ENCODE measurements at regions not wholly inside any gene's neighbourhood (a gene's known extent, or its start where the extent isn't known, plus 50 kb on each side); places are given as distances from the start of the nearest gene placed in this dataset.

- in situ Hi-C loops (cut with MboI): no loop called here
These were observed 92.5 kb downstream of the ATPSCKMT start for GRCh38 chr5:10157085-10157669.

GRCh38 chr5:10155897-10156667 is 93.6 kb downstream of the ATPSCKMT start:
- Histone ChIP-seq H2AFZ (no peak overlapping the region), H3K4me2 (ENCODE audit: unreplicated experiment) (no peak overlapping the region), H3K9me2 (ENCODE audit: insufficient read depth) (no peaks in the 10 kb centered on the region), H3K9me3 (ENCODE audit: low read depth) (no peaks in the 10 kb centered on the region), H3K4me3 (no peak overlapping the region), H3K36me3 (ENCODE audit: low read depth) (no peaks in the 10 kb centered on the region), H3K27ac (no peak overlapping the region), H3K79me2 (ENCODE audit: insufficient read depth) (no peaks in the 10 kb centered on the region), H3F3A (ENCODE audit: insufficient read depth) (no peaks in the 10 kb centered on the region), H3K9ac (no peak overlapping the region), H3K4me1 (ENCODE audit: insufficient read depth) (no peaks in the 10 kb centered on the region), H3K27me3 (replicated peaks; ENCODE audit: insufficient read depth) (peaks cover 4% of the 10 kb centered on the region; the same call in 1 of the 2 replicates), H4K20me1 (ENCODE audit: insufficient read depth) (no peaks in the 10 kb centered on the region)
- WGBS, 2 experiments (ENCODE audit: low coverage in 1 of 2, low lambda C conversion rate in 2 of 2, missing lambda C conversion rate in 2 of 2): 62% methylated on average over 3 of the region's 3 CpGs
- TF ChIP-seq EZH2phosphoT487 (IDR thresholded peaks at IDR 0.05; ENCODE audit: insufficient read depth, low read depth) (no peak), EZH2 (IDR thresholded peaks at IDR 0.05; ENCODE audit: insufficient read depth, poor library complexity, severe bottlenecking) (no peak)
- in situ Hi-C loops (cut with MboI): no loop called here
- no peak for DNase-seq

More at GRCh38 chr5:10157085-10157669, 92.5 kb downstream of the ATPSCKMT start:
- Histone ChIP-seq H3K27ac (no peak overlapping the region), H3K4me2 (ENCODE audit: unreplicated experiment) (no peak overlapping the region), H3K9me3 (ENCODE audit: low read depth) (no peaks in the 10 kb centered on the region), H2AFZ (no peak overlapping the region), H3K9ac (no peak overlapping the region), H4K20me1 (ENCODE audit: insufficient read depth) (no peaks in the 10 kb centered on the region), H3K36me3 (ENCODE audit: low read depth) (no peaks in the 10 kb centered on the region), H3F3A (ENCODE audit: insufficient read depth) (no peaks in the 10 kb centered on the region), H3K27me3 (replicated peaks; ENCODE audit: insufficient read depth) (peaks cover 9% of the 10 kb centered on the region; the same call in 1 of the 2 replicates), H3K4me1 (ENCODE audit: insufficient read depth) (no peaks in the 10 kb centered on the region), H3K79me2 (ENCODE audit: insufficient read depth) (no peaks in the 10 kb centered on the region), H3K4me3 (no peak overlapping the region), H3K9me2 (ENCODE audit: insufficient read depth) (no peaks in the 10 kb centered on the region)
- TF ChIP-seq EZH2phosphoT487 (IDR thresholded peaks at IDR 0.05; ENCODE audit: insufficient read depth, low read depth): no peak
- TF ChIP-seq EZH2 (IDR thresholded peaks at IDR 0.05; ENCODE audit: insufficient read depth, poor library complexity, severe bottlenecking): no peak
- WGBS, 2 experiments (ENCODE audit: low coverage in 1 of 2, low lambda C conversion rate in 2 of 2, missing lambda C conversion rate in 2 of 2): 34 to 37% methylated on average over 3 of the region's 3 CpGs
- DNase-seq: no peak

- Histone ChIP-seq H3K9ac (no peak overlapping the region), H3K4me1 (ENCODE audit: insufficient read depth) (no peaks in the 10 kb centered on the region), H3K27me3 (replicated peaks; ENCODE audit: insufficient read depth) (no peaks in the 10 kb centered on the region), H4K20me1 (ENCODE audit: insufficient read depth) (no peaks in the 10 kb centered on the region), H2AFZ (no peak overlapping the region), H3K79me2 (ENCODE audit: insufficient read depth) (no peaks in the 10 kb centered on the region), H3K9me2 (ENCODE audit: insufficient read depth) (no peaks in the 10 kb centered on the region), H3K36me3 (ENCODE audit: low read depth) (no peaks in the 10 kb centered on the region), H3F3A (ENCODE audit: insufficient read depth) (no peaks in the 10 kb centered on the region), H3K4me2 (ENCODE audit: unreplicated experiment) (no peak overlapping the region), H3K4me3 (no peak overlapping the region), H3K27ac (no peak overlapping the region), H3K9me3 (ENCODE audit: low read depth) (no peaks in the 10 kb centered on the region)
- in situ Hi-C loops (cut with MboI): no loop called here
- 39 to 44% methylated on average over 3 of the region's 3 CpGs for WGBS, 2 experiments (ENCODE audit: low coverage in 1 of 2, low lambda C conversion rate in 2 of 2, missing lambda C conversion rate in 2 of 2)
- TF ChIP-seq EZH2phosphoT487 (IDR thresholded peaks at IDR 0.05; ENCODE audit: insufficient read depth, low read depth) (no peak), EZH2 (IDR thresholded peaks at IDR 0.05; ENCODE audit: insufficient read depth, poor library complexity, severe bottlenecking) (no peak)
- no peak for DNase-seq
These were observed 95.7 kb downstream of the ATPSCKMT start for GRCh38 chr5:10153808-10154537.

- in situ Hi-C loops (cut with MboI): no loop called here
- Histone ChIP-seq H3K79me2 (ENCODE audit: insufficient read depth) (no peaks in the 10 kb centered on the region), H3K9me3 (ENCODE audit: low read depth) (no peaks in the 10 kb centered on the region), H3K4me3 (no peak overlapping the region), H3K9ac (no peak overlapping the region), H3K27me3 (replicated peaks; ENCODE audit: insufficient read depth) (no peaks in the 10 kb centered on the region), H3K36me3 (ENCODE audit: low read depth) (no peaks in the 10 kb centered on the region), H3K4me2 (ENCODE audit: unreplicated experiment) (no peak overlapping the region), H3K27ac (no peak overlapping the region), H2AFZ (no peak overlapping the region), H3K4me1 (ENCODE audit: insufficient read depth) (no peaks in the 10 kb centered on the region), H3K9me2 (ENCODE audit: insufficient read depth) (no peaks in the 10 kb centered on the region), H4K20me1 (ENCODE audit: insufficient read depth) (no peaks in the 10 kb centered on the region), H3F3A (ENCODE audit: insufficient read depth) (no peaks in the 10 kb centered on the region)
- WGBS, 2 experiments (ENCODE audit: low coverage in 1 of 2, low lambda C conversion rate in 2 of 2, missing lambda C conversion rate in 2 of 2): 65 to 73% methylated on average over 4 of the region's 4 CpGs
- DNase-seq: no peak
- TF ChIP-seq EZH2 (IDR thresholded peaks at IDR 0.05; ENCODE audit: insufficient read depth, poor library complexity, severe bottlenecking): no peak
- TF ChIP-seq EZH2phosphoT487 (IDR thresholded peaks at IDR 0.05; ENCODE audit: insufficient read depth, low read depth): no peak
These were observed 96.3 kb downstream of the ATPSCKMT start for GRCh38 chr5:10153394-10153793.

All from GM23248 (cell line).